GM19239 (cell line): ENCODE measurements at regions not wholly inside any gene's neighbourhood (a gene's known extent, or its start where the extent isn't known, plus 50 kb on each side); places are given as distances from the start of the nearest gene placed in this dataset.
A peak's percentile ranks its signal among the peaks of the same experiment; 100 is the strongest.

Source experiments
- DNase-seq: peaks from one replicate; pipeline ENCODE4 v3.0.0; 2011; ENCODE audit warnings: low spot score; ENCODE audit not compliant: insufficient read length
- FAIRE-seq: peaks from 2 replicates; lab custom pipeline; 2011; peaks lifted over from hg19 to GRCh38; lab: Jason Lieb, UNC

GRCh38 chr10:63707254-63707910, 186.2 kb downstream of the REEP3 start:
- no peak for DNase-seq
- FAIRE-seq, result no peak

- no peak for FAIRE-seq
- DNase-seq, result no peak
These were observed 187.2 kb downstream of the REEP3 start for GRCh38 chr10:63708421-63708820.

- DNase-seq (no peak), FAIRE-seq (no peak)
These were observed 189.5 kb downstream of the REEP3 start for GRCh38 chr10:63710703-63711102.

- FAIRE-seq (no peak), DNase-seq (no peak)
These were observed 190.2 kb downstream of the REEP3 start for GRCh38 chr10:63711361-63711760.

- FAIRE-seq, result no peak
- no peak for DNase-seq
These were observed 190.9 kb downstream of the REEP3 start for GRCh38 chr10:63711867-63712716.

- no peak for FAIRE-seq
- no peak for DNase-seq
These were observed 191.5 kb downstream of the REEP3 start for GRCh38 chr10:63712717-63713115.

- FAIRE-seq, result no peak
- DNase-seq, result no peak
These were observed 192.3 kb downstream of the REEP3 start for GRCh38 chr10:63713191-63714144.

GRCh38 chr10:63716016-63716580, 194.9 kb downstream of the REEP3 start:
- DNase-seq, result no peak
- FAIRE-seq, result no peak

- no peak for DNase-seq
- no peak for FAIRE-seq
These were observed 196.0 kb downstream of the REEP3 start for GRCh38 chr10:63717027-63717715.

- no peak for FAIRE-seq
- no peak for DNase-seq
These were observed 196.8 kb downstream of the REEP3 start for GRCh38 chr10:63718006-63718405.

GRCh38 chr10:63718421-63718820, 197.2 kb downstream of the REEP3 start:
- FAIRE-seq (no peak), DNase-seq (no peak)

GRCh38 chr10:63719226-63719856, 198.1 kb downstream of the REEP3 start:
- FAIRE-seq (no peak), DNase-seq (no peak)

- DNase-seq (peak; percentile 28), FAIRE-seq (peak; percentile 69)
These were observed 198.9 kb downstream of the REEP3 start for GRCh38 chr10:63720072-63720537.

- peak; percentile 88 for FAIRE-seq
- no peak for DNase-seq
These were observed 199.5 kb downstream of the REEP3 start for GRCh38 chr10:63720676-63721075.

- DNase-seq (no peak), FAIRE-seq (no peak)
These were observed 201.3 kb downstream of the REEP3 start for GRCh38 chr10:63722537-63722936.

GRCh38 chr10:63723320-63723719, 202.1 kb downstream of the REEP3 start:
- FAIRE-seq (no peak), DNase-seq (no peak)

GRCh38 chr10:63723741-63724140, 202.5 kb downstream of the REEP3 start:
- no peak for DNase-seq
- no peak for FAIRE-seq

- no peak for FAIRE-seq
These were observed 203.7 kb downstream of the REEP3 start for GRCh38 chr10:63724922-63725321.

GRCh38 chr10:63726867-63727266, 205.7 kb downstream of the REEP3 start:
- DNase-seq (no peak), FAIRE-seq (no peak)

More at GRCh38 chr10:63724922-63725321, 203.7 kb downstream of the REEP3 start:
- DNase-seq, result no peak
